Stimulated activated CD8-positive, alpha-beta memory T cell treated with anti-CD3 and anti-CD28 coated beads, Interleukin-12 subunit alpha, Interleukin-12 subunit beta, amount 100 ng/mL, for 4 hours (primary cell): ENCODE measurements at regions not wholly inside any gene's neighbourhood (a gene's known extent, or its start where the extent isn't known, plus 50 kb on each side); places are given as distances from the start of the nearest gene placed in this dataset.

Source experiments
- DNase-seq: peaks from one replicate; pipeline ENCODE4 v3.0.0-alpha.2; 2020; ENCODE audit warnings: low read depth

DNA sequence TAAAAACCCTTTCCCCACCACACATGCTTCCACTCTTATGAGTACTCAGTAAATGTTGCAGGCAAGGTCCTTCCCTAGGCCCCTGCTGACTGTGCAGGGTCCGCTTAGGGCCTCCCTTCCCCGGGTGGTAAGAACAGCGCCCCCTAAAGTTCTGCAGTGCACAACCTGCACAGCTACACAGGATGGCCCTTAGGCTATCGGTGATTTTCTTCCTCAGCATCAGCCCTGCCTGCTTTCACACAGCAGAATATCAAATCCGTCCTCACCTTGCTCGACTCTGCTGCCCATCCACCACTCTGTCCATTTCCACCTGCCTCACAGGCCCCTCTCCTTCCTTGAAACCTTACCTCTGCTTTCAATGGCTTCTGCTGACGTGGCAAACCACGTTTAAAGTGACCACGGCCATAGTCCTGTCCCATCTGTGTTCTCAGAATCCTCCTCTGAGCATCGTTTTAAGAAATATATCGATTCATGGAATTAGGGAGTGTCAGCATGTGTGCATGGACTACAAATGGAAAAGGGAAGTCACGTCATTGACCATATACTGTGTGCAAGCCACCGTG lies 51.4 kb upstream of the TMEM132E start:
- DNase-seq: no peak

DNA sequence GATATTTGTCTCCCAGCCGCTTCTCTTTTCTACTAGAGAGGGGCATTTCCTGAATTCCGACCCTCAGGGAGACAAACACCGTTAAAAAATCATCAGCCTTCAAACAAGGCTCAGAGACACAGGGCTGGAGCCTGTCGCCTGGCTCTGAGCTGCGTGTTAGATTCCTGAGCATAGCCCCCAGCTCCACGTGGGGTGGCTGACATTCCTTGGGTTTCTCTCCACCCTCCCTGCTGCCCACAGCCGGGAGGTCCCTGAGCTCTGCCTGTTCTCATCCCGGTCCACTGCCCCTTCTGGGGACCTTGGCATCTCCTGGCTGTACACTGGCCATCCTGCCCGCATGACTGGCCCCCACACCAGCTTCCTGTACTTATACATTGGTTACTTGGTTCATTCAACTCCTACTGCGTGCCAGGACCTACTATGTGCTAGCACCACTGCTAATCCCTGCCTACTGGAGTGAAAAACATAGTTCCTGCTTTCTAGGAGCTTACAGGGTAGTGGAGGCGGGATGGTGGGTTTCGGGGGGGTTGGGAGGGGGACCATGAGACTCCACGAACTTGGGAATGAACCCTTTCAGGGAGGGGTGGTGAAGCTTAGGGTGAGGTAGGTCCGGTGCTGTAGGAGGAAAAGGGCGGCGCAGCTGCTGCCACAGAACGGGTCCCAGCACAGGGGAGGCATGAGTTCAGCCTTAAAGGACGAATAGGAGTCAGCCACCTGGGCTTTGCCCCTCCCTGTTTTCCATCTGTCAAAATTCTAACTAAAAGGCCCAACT lies 52.1 kb upstream of the TMEM132E start:
- DNase-seq: no peak

DNA sequence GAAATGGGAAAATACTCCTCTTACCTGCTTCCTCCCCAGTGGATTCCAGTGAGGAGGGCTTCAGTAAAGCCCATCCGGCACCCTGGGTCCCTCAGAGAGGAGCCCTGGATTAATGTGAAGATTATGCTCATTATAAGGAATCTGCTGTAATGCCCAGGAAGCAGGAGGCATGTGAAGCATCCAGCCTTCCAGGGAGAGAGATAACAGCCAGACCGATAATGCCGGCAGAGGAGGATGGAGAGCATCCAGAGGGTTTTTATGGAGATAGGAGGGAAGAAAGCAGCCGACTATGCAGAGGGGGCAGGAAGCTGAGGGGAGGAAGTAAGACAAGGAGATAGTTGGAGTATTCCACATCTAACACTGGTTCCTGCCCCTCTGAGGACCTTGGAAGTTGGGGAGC lies 53.7 kb upstream of the TMEM132E start:
- no peak for DNase-seq

DNA sequence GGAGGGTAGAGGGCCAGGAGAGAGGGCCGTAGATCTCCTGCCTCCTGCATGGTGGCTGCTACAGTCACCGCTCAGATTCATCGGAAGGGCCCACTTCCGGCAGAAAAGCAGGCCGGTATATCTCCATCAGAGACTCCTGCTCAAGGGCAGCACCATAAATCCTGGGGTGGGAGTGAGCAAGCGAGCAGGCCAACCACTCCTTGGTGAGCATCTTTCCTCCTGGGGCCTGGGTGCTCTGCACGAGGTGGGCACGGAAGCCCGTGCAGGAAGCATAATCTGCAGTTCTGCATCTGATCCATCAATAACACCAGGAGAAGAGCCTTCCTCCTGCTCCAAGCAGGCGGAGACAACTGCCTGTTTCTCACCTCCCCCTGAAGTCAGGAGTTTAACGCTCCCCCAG lies 57.4 kb upstream of the TMEM132E start:
- DNase-seq: no peak

DNA sequence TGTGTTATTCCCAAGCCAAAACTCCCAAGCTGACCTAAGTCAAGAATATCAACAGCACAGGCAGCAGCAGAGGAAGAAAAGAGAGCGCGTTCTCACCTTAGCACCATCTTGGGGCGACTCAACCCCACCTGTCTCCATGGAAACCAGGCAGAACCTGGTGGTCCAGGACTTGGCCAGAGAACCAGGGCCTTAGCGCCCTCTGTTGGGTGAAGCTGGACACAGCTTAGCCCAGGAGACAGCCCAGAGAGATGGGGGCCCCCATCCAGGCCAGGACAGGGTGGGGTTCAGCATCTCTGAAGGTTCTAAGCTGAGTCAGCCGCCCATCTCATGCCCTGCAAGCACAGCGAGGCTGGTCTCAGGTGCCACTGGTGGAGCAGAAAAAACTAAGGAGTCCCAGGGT lies 60.1 kb upstream of the TMEM132E start:
- no peak for DNase-seq

DNA sequence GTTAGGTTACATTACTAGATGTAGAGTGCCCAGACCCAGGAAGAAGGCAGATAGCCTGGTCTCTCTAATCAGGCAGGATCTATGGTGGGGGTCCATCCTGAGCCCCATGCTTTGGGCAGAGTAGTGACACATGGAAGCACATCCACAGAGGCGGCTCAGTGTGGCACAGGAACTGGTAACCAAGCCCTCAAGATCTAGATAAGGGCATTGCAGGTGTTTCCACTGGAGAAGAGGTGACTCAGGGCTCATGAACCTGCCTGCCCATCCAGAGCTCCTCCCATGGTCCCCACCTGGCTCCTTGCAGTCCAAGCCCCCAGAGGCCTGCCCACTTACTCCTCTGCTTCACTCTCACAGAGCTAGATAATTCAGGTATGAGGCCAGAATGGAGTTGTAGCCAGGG lies 62.0 kb upstream of the TMEM132E start:
- no peak for DNase-seq

DNA sequence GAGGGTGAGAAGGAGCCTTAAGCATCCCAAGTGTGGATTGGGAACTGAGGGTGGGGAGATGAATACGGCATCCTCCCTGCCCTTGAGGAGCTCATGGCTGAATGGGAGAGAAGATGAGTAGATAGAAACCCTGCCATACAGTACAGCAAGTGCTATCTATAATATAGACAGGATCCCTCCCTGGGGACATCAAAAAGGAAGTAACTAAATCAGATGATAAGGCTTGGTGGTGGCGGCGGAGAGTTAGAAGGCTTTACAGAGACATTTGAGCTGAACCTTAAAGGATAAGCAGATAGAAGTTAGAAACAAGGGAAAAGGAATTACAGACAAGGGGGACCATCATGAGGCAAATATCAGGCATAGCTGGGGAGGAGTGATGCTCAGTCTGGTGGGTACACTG lies 67.5 kb upstream of the TMEM132E start:
- DNase-seq: no peak

DNA sequence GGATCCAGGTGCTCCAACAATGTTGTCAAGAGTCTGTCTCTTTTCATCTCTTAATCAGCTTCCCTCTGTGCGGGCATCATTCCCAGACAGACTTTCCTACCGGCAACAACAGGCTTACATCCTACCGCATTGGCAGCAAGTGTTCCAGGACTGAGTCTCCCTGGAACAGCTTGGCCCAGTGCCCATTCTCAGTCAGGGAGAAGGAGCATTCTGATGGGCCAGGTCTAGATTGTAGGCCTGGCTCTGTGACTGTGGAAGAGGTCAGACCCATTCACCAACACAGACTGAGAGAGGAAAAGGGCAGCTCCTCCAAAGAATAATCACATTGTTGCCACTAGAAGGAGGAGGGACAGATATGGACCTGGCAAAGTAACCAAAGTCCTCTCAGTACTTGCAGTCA lies 68.1 kb upstream of the TMEM132E start:
- no peak for DNase-seq

DNA sequence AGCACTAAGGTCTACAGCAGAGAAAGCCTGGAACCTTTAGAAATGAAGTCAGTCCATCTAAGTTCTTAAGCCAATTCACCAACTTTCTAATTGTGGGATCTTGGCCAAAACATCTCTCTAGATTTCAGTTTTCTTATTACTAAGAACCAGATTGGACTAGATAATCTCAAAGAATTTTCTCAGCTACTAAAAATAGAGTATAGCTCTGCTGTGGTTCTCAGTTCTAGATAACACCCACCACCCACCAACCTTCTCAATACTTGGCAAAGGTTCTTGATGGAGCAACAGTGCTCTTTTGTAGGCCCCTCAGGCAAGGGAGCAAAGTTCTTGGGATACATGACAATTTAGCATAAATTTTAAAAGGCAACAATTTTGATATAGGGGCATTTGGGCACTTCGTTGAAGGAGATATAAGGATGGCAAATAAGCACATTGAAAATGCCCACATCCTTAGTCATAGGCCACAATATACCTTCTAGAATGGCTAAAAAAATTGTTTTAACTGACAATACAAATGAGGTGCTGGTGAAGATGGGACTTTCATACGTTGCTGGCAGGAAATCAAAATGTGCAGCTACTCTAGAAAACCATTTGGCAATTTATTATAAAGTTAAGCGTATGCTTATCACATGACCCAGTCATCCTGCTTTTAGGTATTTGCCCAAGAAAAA lies 74.4 kb upstream of the TMEM132E start:
- no peak for DNase-seq

DNA sequence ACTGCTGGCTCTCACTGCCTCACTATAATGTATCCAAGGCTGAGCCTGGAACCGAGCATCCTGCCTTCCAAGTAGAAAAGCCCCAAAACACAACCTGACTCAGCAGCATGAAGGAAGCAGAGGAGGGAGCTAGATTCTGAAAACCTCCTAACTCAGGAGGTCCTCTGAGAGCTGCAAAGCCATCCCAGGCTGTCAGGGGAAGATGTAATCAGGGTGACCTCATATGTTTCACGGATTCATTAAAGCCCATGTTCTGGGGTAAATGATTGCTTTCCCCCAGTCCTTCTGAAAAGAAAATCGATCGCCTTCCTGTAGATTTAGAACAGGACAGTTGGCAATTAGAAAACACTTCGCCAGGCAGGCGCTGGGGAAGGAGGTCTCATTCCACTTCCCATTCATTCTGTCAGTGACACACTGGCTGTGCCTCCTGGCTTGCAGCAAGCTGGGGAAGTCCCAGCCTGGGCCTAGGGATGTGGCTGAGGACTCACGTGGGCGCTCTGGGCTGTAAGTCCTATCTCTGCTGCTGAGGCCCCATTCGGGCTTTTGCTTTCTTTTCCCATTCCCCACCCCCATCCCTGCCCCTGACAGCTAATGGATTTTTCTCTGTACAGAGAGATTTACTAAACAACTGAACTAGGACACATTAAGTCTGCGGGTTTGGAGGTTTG lies 75.7 kb upstream of the TMEM132E start:
- no peak for DNase-seq

DNA sequence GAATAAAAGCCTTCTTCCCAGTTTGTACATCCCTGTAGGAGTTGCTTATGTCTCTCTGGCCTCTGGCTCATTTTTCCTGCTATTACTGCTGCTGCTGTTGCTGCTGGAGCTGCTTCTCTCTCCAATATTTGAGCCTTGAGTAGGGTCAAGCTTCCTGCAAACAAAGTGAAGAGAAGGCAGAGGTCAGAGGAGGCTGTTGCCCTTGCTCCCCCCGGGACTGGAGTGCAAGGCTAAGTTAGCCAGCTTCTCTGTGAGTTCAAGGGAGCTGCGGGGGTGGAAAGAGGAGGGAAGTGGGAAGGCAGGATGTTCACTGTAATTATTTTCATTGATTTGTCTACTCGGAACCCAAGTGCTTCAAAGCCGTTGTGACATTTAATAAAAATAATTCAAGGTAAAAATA lies 77.0 kb upstream of the TMEM132E start:
- no peak for DNase-seq

DNA sequence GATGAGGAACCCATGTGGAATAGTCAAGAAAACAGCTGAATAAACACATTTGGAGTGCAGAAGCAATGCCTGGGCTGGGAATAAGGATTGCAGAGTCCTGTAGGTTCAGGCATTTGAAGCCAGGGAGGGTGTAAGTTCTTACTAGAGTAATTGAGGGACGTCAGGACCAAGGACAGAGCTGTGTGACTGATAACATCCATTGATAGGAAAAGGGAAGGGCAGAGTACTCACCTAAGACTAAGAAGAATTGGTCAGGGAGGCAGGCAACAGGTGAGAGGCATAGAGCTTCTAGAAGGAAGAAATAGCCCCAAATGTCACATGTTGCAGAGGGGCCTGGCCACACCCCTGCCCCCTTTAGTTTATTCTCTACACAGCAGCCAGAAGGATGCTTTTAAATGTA lies 79.8 kb upstream of the TMEM132E start:
- no peak for DNase-seq

DNA sequence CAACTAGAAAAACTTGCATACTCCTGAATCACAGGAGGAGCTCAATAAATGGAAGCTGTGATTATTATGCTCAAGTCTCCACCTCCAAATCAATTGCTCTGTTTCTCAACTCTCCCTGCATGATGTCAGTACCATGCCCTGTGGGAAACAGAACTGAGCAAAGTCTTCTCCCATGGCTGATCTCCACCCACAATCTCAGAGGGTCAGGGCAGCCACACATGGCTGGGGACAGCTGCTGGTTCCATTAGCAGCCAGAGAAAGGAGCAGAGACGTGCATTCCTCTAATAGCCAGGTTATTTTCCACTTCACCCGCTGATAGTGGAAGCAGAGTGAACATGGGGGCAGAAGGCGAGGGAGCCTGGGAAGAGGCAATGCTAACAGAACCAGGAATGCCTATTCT lies 85.5 kb upstream of the TMEM132E start:
- DNase-seq: no peak

DNA sequence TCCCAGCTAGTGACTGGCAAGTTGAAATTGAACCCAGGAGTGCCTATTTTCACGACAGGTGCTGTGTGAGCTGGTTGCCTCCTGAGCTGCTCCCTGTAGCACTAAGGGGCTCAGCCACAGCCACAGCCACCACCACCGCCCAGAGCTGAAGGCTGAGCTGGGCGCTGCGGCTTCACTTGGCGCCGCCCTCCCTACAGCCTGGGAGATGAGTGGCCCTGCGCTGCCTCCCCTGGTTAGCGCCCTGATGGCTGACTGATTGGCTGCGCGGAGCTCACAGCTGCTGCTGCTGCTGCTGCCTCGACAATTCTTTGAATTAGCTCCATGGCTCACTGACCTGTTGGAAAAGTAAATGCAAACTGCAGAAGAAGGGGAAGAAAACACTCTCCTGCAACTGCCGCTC lies 91.8 kb upstream of the TMEM132E start:
- DNase-seq: no peak

DNA sequence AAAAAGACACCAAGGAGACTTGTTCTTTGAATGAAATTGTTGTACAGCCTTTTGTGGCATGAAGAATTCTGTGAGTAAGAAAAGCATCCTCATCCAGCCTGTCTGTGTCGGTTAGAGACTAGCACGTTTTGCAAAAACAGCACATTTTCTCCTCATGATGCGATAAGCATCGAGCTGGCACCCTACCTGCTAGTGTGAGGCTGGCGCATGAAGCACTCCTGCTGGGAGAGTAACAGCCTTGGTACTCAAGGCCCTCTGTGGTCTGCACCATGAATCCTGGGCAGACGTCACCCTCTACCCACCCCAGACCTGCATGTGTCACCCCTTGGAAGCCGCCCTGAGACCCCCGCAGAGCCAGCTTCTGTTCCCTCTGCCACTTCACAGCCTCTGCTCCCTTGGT lies 92.6 kb upstream of the TMEM132E start:
- DNase-seq: no peak

DNA sequence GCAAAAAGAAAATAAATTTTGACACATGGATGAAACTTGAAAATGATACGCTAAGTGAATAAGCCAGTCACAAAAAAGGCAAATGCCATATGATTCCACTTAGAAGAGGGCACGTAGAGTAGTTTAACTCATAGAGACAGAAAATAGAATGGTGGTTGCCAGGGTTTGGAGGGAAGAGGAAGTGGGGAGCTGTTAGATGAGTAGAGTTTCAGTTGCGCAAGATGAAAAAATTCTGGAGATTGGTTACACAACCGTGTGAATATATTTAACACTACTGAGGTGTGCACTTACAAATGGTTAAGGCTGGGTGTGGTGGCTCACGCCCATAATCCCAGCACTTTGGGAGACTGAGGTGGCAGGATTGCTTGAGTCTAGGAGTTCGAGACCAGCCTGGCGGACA lies 93.4 kb upstream of the TMEM132E start:
- DNase-seq: no peak

DNA sequence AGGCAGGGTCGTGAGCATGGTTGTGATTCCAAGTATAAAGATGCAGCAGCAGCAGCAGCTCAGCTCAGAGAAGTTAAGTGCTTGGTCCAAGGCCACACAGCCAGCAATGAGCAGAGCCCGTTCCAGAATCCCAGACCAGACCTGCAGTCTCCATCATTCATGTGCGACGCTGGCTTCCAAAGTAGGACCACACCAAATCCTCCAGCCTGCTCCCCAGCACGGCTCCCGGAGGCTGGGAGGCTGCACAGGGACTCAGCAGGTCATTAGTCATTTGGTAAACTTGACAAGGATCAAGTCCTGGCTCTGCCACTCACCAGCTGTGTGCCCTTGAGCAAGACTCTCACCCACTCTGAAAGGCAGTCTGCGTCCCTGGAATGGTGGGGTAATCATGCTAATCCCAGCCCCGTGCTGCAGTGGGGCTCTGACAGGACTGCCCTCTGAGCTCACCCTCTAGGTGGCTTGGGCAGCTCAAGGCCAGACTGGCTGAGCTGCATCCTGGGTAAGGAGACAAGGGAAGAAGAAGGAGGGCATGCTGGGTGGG lies 95.1 kb upstream of the TMEM132E start:
- no peak for DNase-seq

DNA sequence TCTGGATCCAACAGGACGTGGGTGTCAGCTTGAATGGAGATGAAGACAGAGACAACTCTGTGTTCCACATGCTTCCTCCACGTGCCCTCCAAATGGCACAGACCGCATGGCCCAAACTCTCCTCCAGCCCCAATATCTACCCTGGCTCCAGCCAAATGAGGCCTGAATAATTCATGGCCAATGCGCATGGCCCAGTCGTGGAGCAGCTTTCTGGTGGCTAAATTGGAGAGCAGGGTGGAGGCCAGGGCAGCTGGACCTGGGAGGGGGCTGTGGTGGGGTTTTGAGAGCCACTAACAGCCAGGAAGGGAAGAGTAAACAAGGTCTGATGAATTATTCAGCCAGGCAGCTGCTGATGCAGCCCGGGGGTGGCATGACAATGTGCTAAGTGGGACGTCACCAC lies 96.7 kb upstream of the TMEM132E start:
- DNase-seq: no peak

DNA sequence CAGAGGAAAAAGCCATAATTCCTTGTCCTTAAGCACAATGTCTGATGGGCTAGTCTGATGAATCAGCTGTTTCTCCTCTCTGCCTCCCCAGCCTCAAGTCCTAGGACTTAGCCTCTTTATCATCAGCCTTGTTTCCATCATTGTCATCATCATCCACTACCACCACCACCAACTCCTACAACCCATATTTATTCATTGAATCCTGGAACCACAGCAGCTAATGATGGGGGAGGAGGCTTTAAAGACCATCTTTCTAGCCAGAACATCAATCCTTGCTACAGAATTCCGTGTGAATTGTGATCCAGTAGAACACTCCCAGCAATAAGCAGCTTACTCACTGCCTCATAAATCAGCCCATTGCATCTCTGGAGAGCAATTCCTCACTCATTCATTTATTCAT lies 97.6 kb upstream of the TMEM132E start:
- no peak for DNase-seq

DNA sequence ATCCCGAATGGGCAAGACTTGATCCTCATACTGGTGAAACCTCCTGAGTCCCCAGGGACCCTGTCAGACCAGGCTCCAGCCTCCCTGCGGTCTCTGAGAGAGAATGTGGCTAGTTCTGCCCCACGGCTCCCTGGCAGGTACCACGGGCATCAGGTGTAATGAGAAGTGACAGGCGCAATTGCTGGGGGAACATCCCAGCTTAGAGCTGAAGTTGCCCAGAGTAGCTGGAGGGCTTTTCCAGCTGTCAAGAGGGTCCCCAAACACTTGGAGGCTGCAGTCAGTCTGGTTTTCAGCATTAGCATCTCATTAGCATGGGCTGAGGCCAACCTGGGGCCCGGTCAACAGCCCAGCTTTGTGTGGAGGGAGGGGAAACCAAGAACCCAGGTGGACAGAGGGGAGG lies 100.0 kb upstream of the TMEM132E start:
- DNase-seq: no peak

DNA sequence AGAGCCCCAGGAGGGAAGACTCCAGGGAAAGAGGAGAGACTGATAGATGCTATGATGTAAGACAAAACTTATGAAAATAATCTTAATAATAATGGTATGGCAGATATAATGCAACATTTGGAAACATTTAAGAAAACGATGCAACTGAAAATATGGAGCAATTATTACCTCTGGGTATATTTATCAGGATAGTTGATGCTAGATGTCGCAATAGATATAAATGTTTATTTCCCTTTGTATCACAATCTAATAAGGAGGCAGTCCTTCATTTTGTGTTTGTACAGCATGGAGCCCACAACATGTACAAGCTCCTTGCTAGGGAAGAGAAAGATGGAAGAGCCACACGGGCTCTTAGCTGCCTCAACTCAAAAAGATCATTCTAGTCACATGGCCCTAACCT lies 101.1 kb upstream of the TMEM132E start:
- no peak for DNase-seq

DNA sequence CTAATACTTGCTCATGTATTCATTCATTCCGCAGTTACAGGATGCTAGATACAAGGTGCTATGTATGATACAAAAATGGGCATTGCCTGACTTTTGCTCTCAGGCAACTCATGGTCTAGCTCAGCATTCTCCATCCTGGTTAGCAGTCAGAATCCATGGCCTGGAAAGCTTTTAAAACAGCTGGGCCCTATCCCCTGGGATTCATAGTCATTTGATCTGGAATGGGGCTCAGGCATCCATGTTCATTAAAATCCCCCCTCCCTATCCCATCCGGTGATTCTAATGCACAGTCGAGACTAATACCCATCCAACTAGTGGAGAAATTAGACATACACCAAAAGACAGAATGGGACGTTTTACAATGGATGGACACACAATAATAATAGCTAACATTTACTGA lies 104.1 kb upstream of the TMEM132E start:
- DNase-seq: no peak

DNA sequence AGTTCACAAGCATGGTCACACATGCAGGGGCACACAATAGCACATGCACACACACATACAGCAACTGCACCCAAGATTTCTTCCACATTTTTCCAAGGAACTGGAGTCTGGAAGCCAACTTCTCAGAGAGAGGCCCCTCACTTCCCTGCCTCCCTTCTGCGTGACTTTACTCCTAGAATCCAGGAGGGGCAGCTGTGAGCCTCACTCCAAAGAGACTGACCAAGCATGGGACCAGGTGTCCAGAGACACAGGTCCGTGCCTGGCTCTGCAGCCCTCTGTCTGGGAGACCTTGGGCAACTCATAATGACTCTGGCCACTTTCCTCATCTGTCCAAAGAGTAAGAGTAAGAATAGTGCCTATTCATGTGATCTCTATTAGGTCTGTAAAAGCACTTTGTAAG lies 104.7 kb upstream of the TMEM132E start:
- no peak for DNase-seq
